DOHH2 (cell line): ENCODE measurements at regions not wholly inside any gene's neighbourhood (a gene's known extent, or its start where the extent isn't known, plus 50 kb on each side); places are given as distances from the start of the nearest gene placed in this dataset.
A peak's percentile ranks its signal among the peaks of the same experiment; 100 is the strongest.

ENCODE experiments used
- H3F3A ChIP-seq: fragments of 200-600 bp; sonication (generic), shearing (Covaris generic); 2 replicates; pipeline ENCODE4 v1.6.0; 2016; ENCODE audit warnings: antibody characterized with exemption, mild to moderate bottlenecking; ENCODE audit not compliant: control insufficient read depth, insufficient read depth
- H3K27ac ChIP-seq: fragments of 200-600 bp; sonication (generic); 2 replicates; pipeline ENCODE4 v1.5.1; 2014; ENCODE audit warnings: low read depth, mild to moderate bottlenecking, low read length, moderate library complexity
- H3K27me3 ChIP-seq: fragments of 200-600 bp; sonication (generic); 2 replicates; pipeline ENCODE4 v1.6.1; 2014; ENCODE audit warnings: mild to moderate bottlenecking, low read length, mixed read lengths; ENCODE audit not compliant: control insufficient read depth
- H3K36me3 ChIP-seq: fragments of 200-600 bp; sonication (generic); 2 replicates; pipeline ENCODE4 v1.6.1; 2014; ENCODE audit warnings: mild to moderate bottlenecking, low read length, moderate library complexity, mixed read lengths; ENCODE audit not compliant: control insufficient read depth
- H3K4me1 ChIP-seq: fragments of 200-600 bp; sonication (generic); 2 replicates; pipeline ENCODE4 v1.6.1; 2014; ENCODE audit warnings: mild to moderate bottlenecking, low read length, mixed read lengths; ENCODE audit not compliant: control insufficient read depth
- H3K4me2 ChIP-seq: fragments of 200-600 bp; sonication (generic); 2 replicates; pipeline ENCODE4 v1.6.0; 2014; ENCODE audit warnings: mild to moderate bottlenecking, low read length, moderate library complexity
- H3K4me3 ChIP-seq: fragments of 200-600 bp; sonication (generic); 2 replicates; pipeline ENCODE4 v1.5.1; 2014; ENCODE audit warnings: mild to moderate bottlenecking, low read length, mixed read lengths
- H3K79me2 ChIP-seq: fragments of 200-600 bp; sonication (generic); 2 replicates; pipeline ENCODE4 v1.6.1; 2014; ENCODE audit warnings: mild to moderate bottlenecking, low read length, mixed read lengths; ENCODE audit not compliant: control insufficient read depth
- H3K9me2 ChIP-seq: fragments of 200-600 bp; sonication (generic); replicated peaks from 2 replicates; pipeline ENCODE4 v1.6.1; 2014; ENCODE audit warnings: mild to moderate bottlenecking, low read length, mixed read lengths; ENCODE audit not compliant: control insufficient read depth
- H3K9me3 ChIP-seq: fragments of 200-600 bp; sonication (generic); 2 replicates; pipeline ENCODE4 v1.6.1; 2014; ENCODE audit warnings: antibody characterized with exemption, low read length, mixed read lengths; ENCODE audit not compliant: control insufficient read depth, insufficient read depth
- H4K20me1 ChIP-seq: fragments of 200-600 bp; sonication (generic); 2 replicates; pipeline ENCODE4 v1.6.0; 2014; ENCODE audit warnings: low read depth, mild to moderate bottlenecking, antibody characterized with exemption, low read length, moderate library complexity; ENCODE audit not compliant: control insufficient read depth, insufficient read depth
- EZH2phosphoT487 ChIP-seq: fragments of 200-600 bp; sonication (generic); IDR thresholded peaks from 2 replicates; pipeline ENCODE4 v1.6.1; 2017; ENCODE audit warnings: borderline replicate concordance, mild to moderate bottlenecking, antibody characterized with exemption, low read length, moderate library complexity, mixed read lengths
- TF ChIP-seq, protein P1 (sequence below): fragments of 200-600 bp; sonication (generic); IDR thresholded peaks from one replicate; pipeline ENCODE4 v1.5.1; 2014; ENCODE audit warnings: antibody characterized with exemption, mild to moderate bottlenecking, low read depth, low read length; ENCODE audit not compliant: poor library complexity, severe bottlenecking

DNA sequence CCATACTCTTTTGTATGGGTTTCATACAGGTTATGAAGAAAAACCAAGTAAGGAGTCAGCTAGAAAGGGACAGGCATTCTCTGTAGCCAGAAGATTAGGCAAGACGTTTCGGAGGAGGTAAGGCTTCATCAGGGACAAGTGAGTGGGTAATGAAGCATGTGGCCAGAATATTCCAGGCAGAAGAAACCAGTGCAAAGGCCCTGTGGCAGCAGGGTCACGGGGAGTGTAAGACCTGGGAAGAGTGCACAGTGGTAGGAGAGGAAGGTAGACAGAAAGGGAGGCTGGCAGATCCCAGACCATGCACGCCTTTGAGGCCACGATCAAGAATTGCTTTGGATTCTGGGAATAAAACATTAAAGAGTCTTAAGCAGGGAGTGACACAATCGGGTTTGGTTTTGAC, 177.6 kb downstream of the MIAT start:
- H3K36me3 ChIP-seq = no peaks in the 10 kb centered on the region
- TF ChIP-seq EZH2phosphoT487 = no peak
- TF ChIP-seq, protein P1, sequence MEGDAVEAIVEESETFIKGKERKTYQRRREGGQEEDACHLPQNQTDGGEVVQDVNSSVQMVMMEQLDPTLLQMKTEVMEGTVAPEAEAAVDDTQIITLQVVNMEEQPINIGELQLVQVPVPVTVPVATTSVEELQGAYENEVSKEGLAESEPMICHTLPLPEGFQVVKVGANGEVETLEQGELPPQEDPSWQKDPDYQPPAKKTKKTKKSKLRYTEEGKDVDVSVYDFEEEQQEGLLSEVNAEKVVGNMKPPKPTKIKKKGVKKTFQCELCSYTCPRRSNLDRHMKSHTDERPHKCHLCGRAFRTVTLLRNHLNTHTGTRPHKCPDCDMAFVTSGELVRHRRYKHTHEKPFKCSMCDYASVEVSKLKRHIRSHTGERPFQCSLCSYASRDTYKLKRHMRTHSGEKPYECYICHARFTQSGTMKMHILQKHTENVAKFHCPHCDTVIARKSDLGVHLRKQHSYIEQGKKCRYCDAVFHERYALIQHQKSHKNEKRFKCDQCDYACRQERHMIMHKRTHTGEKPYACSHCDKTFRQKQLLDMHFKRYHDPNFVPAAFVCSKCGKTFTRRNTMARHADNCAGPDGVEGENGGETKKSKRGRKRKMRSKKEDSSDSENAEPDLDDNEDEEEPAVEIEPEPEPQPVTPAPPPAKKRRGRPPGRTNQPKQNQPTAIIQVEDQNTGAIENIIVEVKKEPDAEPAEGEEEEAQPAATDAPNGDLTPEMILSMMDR = no peak
- 0 out of 2 replicates have a peak, but pooled peaks cover 8% of the 10 kb centered on the region for H3K27me3 ChIP-seq
- H3K4me1 ChIP-seq = no peaks in the 10 kb centered on the region
- H3K4me2 ChIP-seq = no peak overlapping the region
- H3K79me2 ChIP-seq = no peaks in the 10 kb centered on the region
- H3K9me3 ChIP-seq = no peaks in the 10 kb centered on the region
- H3K9me2 ChIP-seq = no peaks in the 10 kb centered on the region
- no peaks in the 10 kb centered on the region for H3F3A ChIP-seq
- no peaks in the 10 kb centered on the region; the same call in 1 of the 2 replicates for H4K20me1 ChIP-seq
- H3K27ac ChIP-seq = no peak overlapping the region
- H3K4me3 ChIP-seq = no peak overlapping the region

DNA sequence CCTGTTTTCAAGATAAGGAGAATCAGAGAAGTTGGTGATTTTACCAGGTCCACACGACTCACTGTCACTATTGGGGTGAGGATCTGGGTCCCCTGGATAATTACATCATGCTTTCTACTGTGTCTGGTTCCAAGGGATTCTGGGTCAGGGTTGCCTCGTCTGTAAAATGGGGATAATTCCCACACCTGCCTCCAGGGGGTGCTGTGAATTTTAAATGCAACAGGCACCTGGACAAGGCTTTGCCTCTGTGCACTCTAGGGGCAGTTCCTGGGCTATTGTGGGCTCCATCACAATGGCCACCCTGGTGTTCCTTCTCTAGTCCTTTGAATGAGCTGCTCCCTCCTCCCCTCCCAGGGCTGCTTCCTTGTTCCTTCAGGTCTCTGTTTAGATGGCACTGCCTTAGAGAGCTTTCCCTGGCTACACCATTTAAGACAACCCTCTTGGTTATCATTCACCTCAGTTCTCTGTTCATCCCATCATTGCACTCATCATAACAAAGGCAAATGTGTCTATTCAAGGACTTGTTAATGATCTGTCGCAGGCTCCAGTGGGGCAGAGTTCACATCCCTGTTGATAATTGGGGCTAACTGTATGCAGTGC, 178.6 kb downstream of the MIAT start:
- Histone ChIP-seq H3K4me3 (no peak overlapping the region), H3K27me3 (0 out of 2 replicates have a peak, but pooled peaks cover 8% of the 10 kb centered on the region), H3K79me2 (no peaks in the 10 kb centered on the region), H3K4me1 (no peaks in the 10 kb centered on the region), H4K20me1 (no peaks in the 10 kb centered on the region; the same call in 1 of the 2 replicates), H3F3A (no peaks in the 10 kb centered on the region), H3K4me2 (no peak overlapping the region), H3K9me2 (no peaks in the 10 kb centered on the region), H3K9me3 (no peaks in the 10 kb centered on the region), H3K36me3 (no peaks in the 10 kb centered on the region), H3K27ac (no peak overlapping the region)
- TF ChIP-seq, protein P1 = peak; percentile 91
- TF ChIP-seq EZH2phosphoT487 = no peak

DNA sequence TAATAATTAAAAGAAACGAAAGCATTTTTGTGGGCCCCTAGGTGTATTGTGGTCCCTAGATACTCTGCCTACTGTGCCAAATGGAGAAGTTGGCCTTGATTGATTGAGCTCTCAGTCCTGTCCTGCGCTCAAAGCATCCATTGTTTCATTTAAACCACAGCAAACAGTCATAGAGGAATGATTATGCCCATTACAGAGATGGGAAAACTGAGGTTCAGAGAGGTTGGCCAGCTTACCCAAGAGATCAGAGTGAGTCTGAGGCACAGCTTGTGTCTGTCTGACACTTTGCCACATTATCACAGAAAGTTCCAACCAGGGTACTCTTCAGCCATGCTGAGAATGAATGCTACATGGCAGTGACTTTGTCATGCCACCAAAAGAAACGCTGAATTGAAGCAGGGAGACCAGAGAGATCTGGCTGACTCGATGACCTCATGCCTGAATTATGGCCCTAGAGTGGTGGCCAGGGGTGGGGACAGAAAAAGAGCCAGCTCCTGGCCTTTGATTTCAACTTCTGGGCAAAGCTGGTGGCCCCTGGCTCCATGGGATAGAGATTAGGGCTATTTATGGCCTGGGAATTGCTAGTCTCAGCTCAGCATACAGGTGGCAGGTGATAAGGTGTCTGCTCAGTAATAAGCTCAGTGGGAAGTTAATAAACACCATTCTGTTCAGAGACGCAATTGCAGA, 180.5 kb downstream of the MIAT start:
- Histone ChIP-seq H3K4me3 (no peak overlapping the region), H3K36me3 (no peaks in the 10 kb centered on the region), H4K20me1 (no peaks in the 10 kb centered on the region; the same call in 1 of the 2 replicates), H3K4me2 (no peak overlapping the region), H3F3A (no peaks in the 10 kb centered on the region), H3K9me2 (no peaks in the 10 kb centered on the region), H3K4me1 (no peaks in the 10 kb centered on the region), H3K9me3 (no peaks in the 10 kb centered on the region), H3K79me2 (no peaks in the 10 kb centered on the region), H3K27me3 (0 out of 2 replicates have a peak, but pooled peaks cover 3% of the 10 kb centered on the region), H3K27ac (no peak overlapping the region)
- TF ChIP-seq, protein P1 = no peak
- TF ChIP-seq EZH2phosphoT487 = no peak
